Loucy (cell line): ENCODE measurements at regions not wholly inside any gene's neighbourhood (a gene's known extent, or its start where the extent isn't known, plus 50 kb on each side); places are given as distances from the start of the nearest gene placed in this dataset.

Experiments used
- H2AFZ ChIP-seq: fragments of 200-600 bp; sonication (generic); 2 replicates; pipeline ENCODE4 v1.6.0; 2016; ENCODE audit warnings: antibody characterized with exemption, mild to moderate bottlenecking, low read length, moderate library complexity
- H3F3A ChIP-seq: fragments of 200-600 bp; 2 replicates; pipeline ENCODE4 v1.6.0; 2016; ENCODE audit warnings: antibody characterized with exemption, low read depth, mild to moderate bottlenecking
- H3K27me3 ChIP-seq: fragments of 200-600 bp; sonication (generic); 2 replicates; pipeline ENCODE4 v1.6.1; 2014; ENCODE audit warnings: low read length, mild to moderate bottlenecking; ENCODE audit not compliant: insufficient read depth, poor library complexity, severe bottlenecking
- H3K36me3 ChIP-seq: fragments of 200-600 bp; sonication (generic); 2 replicates; pipeline ENCODE4 v1.6.1; 2016; ENCODE audit warnings: low read length; ENCODE audit not compliant: insufficient read depth
- H3K4me1 ChIP-seq: fragments of 200-600 bp; sonication (generic); 2 replicates; pipeline ENCODE4 v1.5.1; 2014; ENCODE audit warnings: low read length, mild to moderate bottlenecking; ENCODE audit not compliant: insufficient read depth, poor library complexity, severe bottlenecking
- H3K4me2 ChIP-seq: fragments of 200-600 bp; sonication (generic); 2 replicates; pipeline ENCODE4 v1.6.0; 2014; ENCODE audit warnings: antibody characterized with exemption, low read length, low read depth, mild to moderate bottlenecking; ENCODE audit not compliant: poor library complexity, severe bottlenecking
- H3K4me3 ChIP-seq: fragments of 200-600 bp; sonication (generic); 2 replicates; pipeline ENCODE4 v1.5.1; 2014; ENCODE audit warnings: low read length, mild to moderate bottlenecking, mixed read lengths; ENCODE audit not compliant: poor library complexity, severe bottlenecking
- H3K79me2 ChIP-seq: fragments of 200-600 bp; sonication (generic); 2 replicates; pipeline ENCODE4 v1.6.1; 2014; ENCODE audit warnings: low read length; ENCODE audit not compliant: insufficient read depth
- H3K9ac ChIP-seq: fragments of 200-600 bp; sonication (generic); 2 replicates; pipeline ENCODE4 v1.6.0; 2014; ENCODE audit warnings: mild to moderate bottlenecking, low read depth, low read length, moderate library complexity; ENCODE audit not compliant: poor library complexity, severe bottlenecking
- H3K9me2 ChIP-seq: fragments of 200-600 bp; sonication (generic); replicated peaks from 2 replicates; pipeline ENCODE4 v1.6.1; 2016; ENCODE audit warnings: low read depth, low read length, mixed read lengths
- H3K9me3 ChIP-seq: fragments of 200-600 bp; sonication (generic); 2 replicates; pipeline ENCODE4 v1.6.1; 2014; ENCODE audit warnings: mild to moderate bottlenecking, antibody characterized with exemption, low read length, low read depth; ENCODE audit not compliant: insufficient read depth
- H4K20me1 ChIP-seq: fragments of 200-600 bp; sonication (generic); 2 replicates; pipeline ENCODE4 v1.6.0; 2014; ENCODE audit warnings: antibody characterized with exemption, low read length, mild to moderate bottlenecking; ENCODE audit not compliant: insufficient read depth, poor library complexity, severe bottlenecking
- CTCF ChIP-seq: fragments of 200-600 bp; sonication (generic); conservative IDR thresholded peaks from 2 replicates; pipeline ENCODE4 v1.5.1; 2014; ENCODE audit warnings: mild to moderate bottlenecking, antibody characterized with exemption, low read length
- EZH2phosphoT487 ChIP-seq: fragments of 200-600 bp; IDR thresholded peaks from 2 replicates; pipeline ENCODE4 v1.6.1; 2018; ENCODE audit warnings: antibody characterized with exemption, mild to moderate bottlenecking, moderate library complexity, borderline replicate concordance

- no peak overlapping the region for H3K4me3 ChIP-seq
Observed at GRCh38 chr3:176362191-176362731, 835.0 kb downstream of the TBL1XR1 start.

GRCh38 chr3:176359211-176359610, 838.1 kb downstream of the TBL1XR1 start:
- Histone ChIP-seq H3F3A (no peaks in the 10 kb centered on the region), H4K20me1 (no peaks in the 10 kb centered on the region), H3K4me3 (no peak overlapping the region), H3K79me2 (no peaks in the 10 kb centered on the region), H3K9me3 (no peaks in the 10 kb centered on the region), H3K36me3 (no peaks in the 10 kb centered on the region), H3K4me2 (no peak overlapping the region), H3K9me2 (no peaks in the 10 kb centered on the region), H3K27me3 (no peaks in the 10 kb centered on the region), H2AFZ (no peak overlapping the region), H3K4me1 (no peaks in the 10 kb centered on the region), H3K9ac (no peak overlapping the region)
- TF ChIP-seq EZH2phosphoT487 (no peak), CTCF (peak; percentile 35; the same call in 1 of the 2 replicates)

More at GRCh38 chr3:176362191-176362731, 835.0 kb downstream of the TBL1XR1 start:
- no peaks in the 10 kb centered on the region for H4K20me1 ChIP-seq
- no peaks in the 10 kb centered on the region for H3K79me2 ChIP-seq
- H3K9me2 ChIP-seq, result no peaks in the 10 kb centered on the region
- H3F3A ChIP-seq, result no peaks in the 10 kb centered on the region
- H3K36me3 ChIP-seq, result no peaks in the 10 kb centered on the region
- H3K4me1 ChIP-seq, result no peaks in the 10 kb centered on the region
- TF ChIP-seq CTCF, result no peak
- no peak for TF ChIP-seq EZH2phosphoT487
- H3K9me3 ChIP-seq, result no peaks in the 10 kb centered on the region
- no peaks in the 10 kb centered on the region for H3K27me3 ChIP-seq
- H3K4me2 ChIP-seq, result no peak overlapping the region
- no peak overlapping the region for H2AFZ ChIP-seq
- H3K9ac ChIP-seq, result no peak overlapping the region

- Histone ChIP-seq H3K4me2 (no peak overlapping the region), H3K9ac (no peak overlapping the region), H3K4me1 (no peaks in the 10 kb centered on the region), H4K20me1 (no peaks in the 10 kb centered on the region), H3K27me3 (no peaks in the 10 kb centered on the region), H3K4me3 (no peak overlapping the region), H3K79me2 (no peaks in the 10 kb centered on the region), H3K9me2 (no peaks in the 10 kb centered on the region), H3K36me3 (no peaks in the 10 kb centered on the region), H2AFZ (no peak overlapping the region), H3F3A (no peaks in the 10 kb centered on the region), H3K9me3 (no peaks in the 10 kb centered on the region)
- TF ChIP-seq EZH2phosphoT487 (no peak), CTCF (no peak)
Observed at GRCh38 chr3:176357891-176358290, 839.4 kb downstream of the TBL1XR1 start.
